GM21526 (cell line): ENCODE measurements at regions not wholly inside any gene's neighbourhood (a gene's known extent, or its start where the extent isn't known, plus 50 kb on each side); places are given as distances from the start of the nearest gene placed in this dataset.

ENCODE experiments used
- ATAC-seq: cut with Tn5 transposase; IDR thresholded peaks from one replicate; pipeline ENCODE4 v1.9.1; 2021; ENCODE audit warnings: moderate library complexity; ENCODE audit not compliant: unreplicated experiment, low FRiP score

DNA sequence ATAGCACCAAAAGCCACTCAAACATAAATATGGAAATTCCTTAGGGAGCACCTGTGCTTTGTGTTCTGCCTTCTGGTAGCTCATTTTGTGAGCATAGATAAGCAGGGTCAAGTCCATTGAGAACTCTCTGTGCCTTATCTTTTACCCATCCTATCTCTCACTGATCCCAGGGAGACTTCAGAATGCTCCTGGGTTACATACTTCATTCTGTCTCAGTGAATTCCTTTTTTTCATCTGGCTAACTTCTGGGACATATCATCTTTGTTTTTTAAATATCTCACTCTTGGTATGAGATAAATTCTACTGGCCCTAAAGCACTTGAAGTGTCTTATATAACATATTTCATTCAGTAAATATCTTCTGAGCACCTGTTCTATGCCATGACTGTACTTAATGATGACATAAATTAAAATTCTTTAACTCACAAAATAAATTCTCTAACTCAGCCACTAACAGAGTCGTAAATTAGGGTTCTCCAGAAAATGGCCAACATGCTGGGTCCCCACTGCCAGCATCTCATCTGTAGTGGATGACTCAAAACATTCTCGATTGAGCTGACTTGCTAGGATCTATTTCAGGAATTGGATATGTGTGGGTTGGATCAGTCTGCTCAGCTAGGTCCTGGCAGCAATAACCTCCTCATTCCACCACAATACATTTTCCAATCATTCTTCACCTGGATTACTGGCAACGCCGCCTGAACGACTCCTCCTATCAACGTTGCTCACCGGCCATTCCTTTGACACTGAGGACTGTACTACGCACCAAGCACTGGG, 170.2 kb downstream of the FOXO1 start:
- no peak for ATAC-seq

- no peak for ATAC-seq
Observed at GRCh38 chr13:40498461-40498860, 168.0 kb downstream of the FOXO1 start.

DNA sequence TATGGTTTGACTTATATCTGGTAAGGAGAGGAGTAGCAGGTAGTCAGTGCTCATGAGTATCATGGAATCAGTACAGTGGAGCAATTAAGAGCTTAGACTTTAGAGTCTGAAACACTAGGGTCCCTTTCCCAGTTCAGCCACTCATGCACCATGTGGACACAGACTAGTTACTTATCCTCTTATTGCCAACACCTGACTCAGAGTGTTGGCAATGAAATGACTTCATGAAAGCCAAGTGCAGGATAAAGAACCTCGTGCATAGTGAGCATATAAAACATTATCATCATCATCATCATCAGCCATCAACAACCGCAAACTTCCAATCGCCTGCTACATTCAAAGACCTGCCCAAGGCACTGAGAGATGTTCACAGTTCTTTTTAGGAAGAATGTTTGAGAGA, 164.2 kb downstream of the FOXO1 start:
- ATAC-seq, result no peak

DNA sequence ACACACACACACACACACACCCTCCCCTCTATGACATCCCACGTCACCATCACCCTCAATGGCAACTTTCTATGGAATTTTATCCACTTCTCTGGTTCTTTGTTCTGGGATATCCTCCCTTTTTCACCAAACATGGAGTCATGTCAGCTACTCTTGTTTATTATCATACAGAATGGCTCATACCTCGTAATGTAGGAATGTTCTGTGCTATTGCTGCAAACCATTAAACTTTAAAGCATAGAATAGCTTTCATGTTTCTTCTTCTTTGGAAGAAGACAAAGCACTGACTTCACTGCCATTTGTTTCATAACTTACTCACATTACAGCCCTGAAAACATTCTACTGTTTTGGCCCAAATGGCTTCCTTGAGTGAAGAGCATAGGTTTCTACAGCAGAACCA, 163.4 kb downstream of the FOXO1 start:
- no peak for ATAC-seq

- no peak for ATAC-seq
Observed at GRCh38 chr13:40503966-40504591, 162.4 kb downstream of the FOXO1 start.

DNA sequence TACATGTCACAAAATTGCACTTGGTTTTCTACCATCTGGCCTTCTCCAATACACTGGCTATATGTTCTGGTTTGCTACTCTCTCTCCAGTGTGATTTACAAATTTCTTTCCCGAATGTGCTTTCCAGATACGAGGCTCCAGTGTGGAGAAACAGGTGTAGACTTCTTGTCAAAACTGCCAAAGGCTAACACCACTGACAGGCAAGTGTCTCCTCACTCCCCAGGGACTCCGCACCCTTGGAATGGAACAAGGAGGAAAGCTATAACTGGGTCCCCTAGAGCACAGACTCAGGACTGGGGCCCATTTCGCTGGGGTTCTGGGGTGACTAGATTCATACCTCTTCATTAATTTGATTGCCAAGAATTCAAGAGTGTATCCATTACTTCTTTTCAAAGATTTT, 161.8 kb downstream of the FOXO1 start:
- ATAC-seq, result no peak

DNA sequence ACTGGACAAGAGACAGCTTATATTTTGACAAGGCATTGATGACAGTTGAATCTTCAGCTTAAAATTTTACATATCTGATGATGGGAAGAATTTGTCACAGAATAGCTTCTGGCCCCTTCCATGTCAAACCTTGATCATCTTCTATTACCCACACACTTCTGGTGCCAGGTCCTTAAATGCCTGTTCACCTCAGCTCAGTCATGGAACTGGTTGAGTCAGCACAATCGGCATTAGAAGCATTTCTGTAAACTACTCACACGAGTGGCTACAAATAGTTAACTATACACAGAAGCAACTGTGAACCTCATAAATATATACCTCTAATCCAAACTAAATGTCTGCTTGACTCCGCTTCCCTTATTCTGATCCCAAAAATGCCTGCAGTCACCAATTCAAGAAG, 161.2 kb downstream of the FOXO1 start:
- no peak for ATAC-seq
